H1 (cell line): ENCODE measurements at regions not wholly inside any gene's neighbourhood (a gene's known extent, or its start where the extent isn't known, plus 50 kb on each side); places are given as distances from the start of the nearest gene placed in this dataset.

Source experiments
- EGR1 ChIP-seq: IDR thresholded peaks from 2 replicates; pipeline ENCODE4 v1.6.1; 2011; ENCODE audit warnings: low read depth, low read length, borderline replicate concordance
- JUN ChIP-seq: IDR thresholded peaks from 2 replicates; pipeline ENCODE4 v1.6.1; 2011; ENCODE audit warnings: low read depth, mild to moderate bottlenecking, improper control_type of control experiment, low read length
- POLR2A ChIP-seq, 2 experiments: IDR thresholded peaks; 1 replicate in 1 of 2; 2 replicates in 1 of 2; pipeline ENCODE4 v1.6.1; 2011; ENCODE audit warnings: low read depth in 2 of 2, low read length in 2 of 2, mild to moderate bottlenecking in 2 of 2; ENCODE audit errors: control extremely low read depth in 1 of 2
- POLR2AphosphoS5 ChIP-seq: IDR thresholded peaks from 2 replicates; pipeline ENCODE4 v1.6.1; 2011; ENCODE audit warnings: low read depth, low read length
- RBBP5 ChIP-seq: IDR thresholded peaks from 2 replicates; pipeline ENCODE4 v1.7.1; 2012; ENCODE audit warnings: low read depth, mild to moderate bottlenecking, inconsistent platforms, low read length, moderate library complexity, borderline replicate concordance
- RXRA ChIP-seq: IDR thresholded peaks from 2 replicates; pipeline ENCODE4 v1.6.1; 2011; ENCODE audit warnings: low read depth, mild to moderate bottlenecking, low read length, moderate library complexity; ENCODE audit not compliant: insufficient read depth
- SIN3A ChIP-seq, 2 experiments: IDR thresholded peaks in 1 of 2; conservative IDR thresholded peaks in 1 of 2; 2 replicates each; pipeline ENCODE4 v1.6.1; 2011 to 2012; ENCODE audit warnings: low read length in 2 of 2, improper control_type of control experiment in 1 of 2, low read depth in 1 of 2, mild to moderate bottlenecking in 1 of 2
- SP1 ChIP-seq: IDR thresholded peaks from 2 replicates; pipeline ENCODE4 v1.6.1; 2011; ENCODE audit warnings: low read depth, low read length
- ZNF274 ChIP-seq: IDR thresholded peaks from 2 replicates; pipeline ENCODE4 v1.7.0; 2012; ENCODE audit warnings: low read length, borderline replicate concordance; ENCODE audit errors: extremely low read depth
- TF ChIP-seq, protein P1 (sequence below), 3 experiments: IDR thresholded peaks; 1 replicate in 2 of 3; 2 replicates in 1 of 3; pipeline versions ENCODE4 v1.5.1 to v1.6.1; 2011; ENCODE audit warnings: low read length in 3 of 3, mild to moderate bottlenecking in 3 of 3, inconsistent platforms in 2 of 3, low read depth in 1 of 3, moderate library complexity in 1 of 3; ENCODE audit not compliant: insufficient read depth in 1 of 3; ENCODE audit errors: control extremely low read depth in 1 of 3
- TF ChIP-seq, protein P2 (sequence below): IDR thresholded peaks from 2 replicates; pipeline ENCODE4 v1.6.1; 2011; ENCODE audit warnings: low read depth, mild to moderate bottlenecking, low read length; ENCODE audit not compliant: insufficient read depth

DNA sequence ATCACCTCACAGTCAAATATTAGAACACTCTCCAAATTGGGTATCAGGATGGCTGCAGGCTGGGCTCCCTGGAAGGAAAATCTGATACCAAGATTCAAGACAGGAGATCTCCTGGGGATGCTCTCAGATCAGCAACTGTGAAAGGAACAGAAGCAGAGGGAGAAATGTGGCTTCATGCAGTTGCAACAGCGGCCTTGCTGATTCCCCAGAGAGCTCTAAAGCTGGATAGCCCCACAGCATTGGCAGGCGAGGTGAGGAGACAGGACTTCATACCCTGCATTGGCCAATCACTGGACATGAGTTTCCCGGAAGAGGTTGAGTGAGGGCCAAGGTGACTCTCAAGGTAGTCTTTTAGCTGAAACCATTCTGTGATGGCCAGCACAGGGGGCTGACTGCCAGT, 190.6 kb downstream of the PTPN20 start:
- TF ChIP-seq, protein P1, sequence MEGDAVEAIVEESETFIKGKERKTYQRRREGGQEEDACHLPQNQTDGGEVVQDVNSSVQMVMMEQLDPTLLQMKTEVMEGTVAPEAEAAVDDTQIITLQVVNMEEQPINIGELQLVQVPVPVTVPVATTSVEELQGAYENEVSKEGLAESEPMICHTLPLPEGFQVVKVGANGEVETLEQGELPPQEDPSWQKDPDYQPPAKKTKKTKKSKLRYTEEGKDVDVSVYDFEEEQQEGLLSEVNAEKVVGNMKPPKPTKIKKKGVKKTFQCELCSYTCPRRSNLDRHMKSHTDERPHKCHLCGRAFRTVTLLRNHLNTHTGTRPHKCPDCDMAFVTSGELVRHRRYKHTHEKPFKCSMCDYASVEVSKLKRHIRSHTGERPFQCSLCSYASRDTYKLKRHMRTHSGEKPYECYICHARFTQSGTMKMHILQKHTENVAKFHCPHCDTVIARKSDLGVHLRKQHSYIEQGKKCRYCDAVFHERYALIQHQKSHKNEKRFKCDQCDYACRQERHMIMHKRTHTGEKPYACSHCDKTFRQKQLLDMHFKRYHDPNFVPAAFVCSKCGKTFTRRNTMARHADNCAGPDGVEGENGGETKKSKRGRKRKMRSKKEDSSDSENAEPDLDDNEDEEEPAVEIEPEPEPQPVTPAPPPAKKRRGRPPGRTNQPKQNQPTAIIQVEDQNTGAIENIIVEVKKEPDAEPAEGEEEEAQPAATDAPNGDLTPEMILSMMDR (IDR thresholded peaks at IDR 0.05; ENCODE audit: control extremely low read depth in 1 of 3, insufficient read depth in 1 of 3, low read depth in 1 of 3, low read length in 3 of 3), result no peak
- no peak for TF ChIP-seq POLR2A (IDR thresholded peaks at IDR 0.05; ENCODE audit: control extremely low read depth in 1 of 2, low read depth in 2 of 2, low read length in 2 of 2)
- TF ChIP-seq SP1, result no peak
- no peak for TF ChIP-seq ZNF274
- TF ChIP-seq, protein P2, sequence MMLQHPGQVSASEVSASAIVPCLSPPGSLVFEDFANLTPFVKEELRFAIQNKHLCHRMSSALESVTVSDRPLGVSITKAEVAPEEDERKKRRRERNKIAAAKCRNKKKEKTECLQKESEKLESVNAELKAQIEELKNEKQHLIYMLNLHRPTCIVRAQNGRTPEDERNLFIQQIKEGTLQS, result no peak
- no peak for TF ChIP-seq RXRA
- no peak for TF ChIP-seq EGR1
- no peak for TF ChIP-seq JUN
- TF ChIP-seq POLR2AphosphoS5, result no peak
- no peak for TF ChIP-seq SIN3A (conservative IDR thresholded peaks at IDR 0.05 in 1 of 2, IDR thresholded peaks at IDR 0.05 in 1 of 2; ENCODE audit: low read depth in 1 of 2, low read length in 2 of 2)
- no peak for TF ChIP-seq RBBP5
